GM21576 (cell line): ENCODE measurements at regions not wholly inside any gene's neighbourhood (a gene's known extent, or its start where the extent isn't known, plus 50 kb on each side); places are given as distances from the start of the nearest gene placed in this dataset.

Source experiments
- ATAC-seq: cut with Tn5 transposase; IDR thresholded peaks from one replicate; pipeline ENCODE4 v1.9.1; 2021; ENCODE audit warnings: mild to moderate bottlenecking, moderate library complexity; ENCODE audit not compliant: unreplicated experiment

- no peak for ATAC-seq
These were observed 500.2 kb upstream of the HS6ST1 start for GRCh38 chr2:128818704-128819491.

GRCh38 chr2:128820452-128820851 lies 501.8 kb upstream of the HS6ST1 start:
- ATAC-seq = no peak

GRCh38 chr2:128821010-128821409 lies 502.3 kb upstream of the HS6ST1 start:
- ATAC-seq = no peak

GRCh38 chr2:128832946-128833663 lies 514.4 kb upstream of the HS6ST1 start:
- ATAC-seq = no peak

GRCh38 chr2:128833664-128834027 lies 515.0 kb upstream of the HS6ST1 start:
- ATAC-seq = no peak

GRCh38 chr2:128834207-128834879 lies 515.7 kb upstream of the HS6ST1 start:
- ATAC-seq = no peak

- no peak for ATAC-seq
These were observed 516.2 kb upstream of the HS6ST1 start for GRCh38 chr2:128834880-128835252.

- ATAC-seq = no peak
These were observed 516.7 kb upstream of the HS6ST1 start for GRCh38 chr2:128835342-128835855.

- ATAC-seq = no peak
These were observed 517.3 kb upstream of the HS6ST1 start for GRCh38 chr2:128835974-128836373.

GRCh38 chr2:128836559-128837100 lies 518.0 kb upstream of the HS6ST1 start:
- no peak for ATAC-seq

- ATAC-seq = no peak
These were observed 519.6 kb upstream of the HS6ST1 start for GRCh38 chr2:128838244-128838643.

- no peak for ATAC-seq
These were observed 523.1 kb upstream of the HS6ST1 start for GRCh38 chr2:128841803-128842202.

- ATAC-seq = no peak
These were observed 548.6 kb upstream of the HS6ST1 start for GRCh38 chr2:128867311-128867710.

GRCh38 chr2:128867936-128868636 lies 549.4 kb upstream of the HS6ST1 start:
- no peak for ATAC-seq

GRCh38 chr2:128868686-128869551 lies 550.3 kb upstream of the HS6ST1 start:
- no peak for ATAC-seq

GRCh38 chr2:128874608-128875007 lies 555.9 kb upstream of the HS6ST1 start:
- no peak for ATAC-seq

- no peak for ATAC-seq
These were observed 558.6 kb upstream of the HS6ST1 start for GRCh38 chr2:128876986-128877983.

GRCh38 chr2:128879161-128879560 lies 560.5 kb upstream of the HS6ST1 start:
- ATAC-seq = no peak

GRCh38 chr2:128894896-128895295 lies 576.2 kb upstream of the HS6ST1 start:
- ATAC-seq = no peak
